Ramos (cell line): ENCODE measurements at regions not wholly inside any gene's neighbourhood (a gene's known extent, or its start where the extent isn't known, plus 50 kb on each side); places are given as distances from the start of the nearest gene placed in this dataset.
"Not testable (repeated sequence)": the region's sequence is repeated elsewhere in the genome, so short reads cannot be mapped to it uniquely, and the experiment has no call there.

Experiments
- in situ Hi-C: fragments of 300-500 bp; cut with MboI; formaldehyde crosslinking; loops from one replicate; pipeline ENCODE4 v1.14.3; 2022; ENCODE audit warnings: low sequenced_read_pairs; ENCODE audit not compliant: unreplicated experiment

- in situ Hi-C loops: no loop called here
These were observed 388.8 kb downstream of the ZFHX3 start for GRCh38 chr16:72658888-72659717.

GRCh38 chr16:72657791-72658190, 390.1 kb downstream of the ZFHX3 start:
- in situ Hi-C loops: no loop called here

GRCh38 chr16:72657164-72657563, 390.8 kb downstream of the ZFHX3 start:
- in situ Hi-C loops: no loop called here

GRCh38 chr16:72654535-72654934, 393.4 kb downstream of the ZFHX3 start:
- in situ Hi-C loops: no loop called here

- in situ Hi-C loops: no loop called here
These were observed 398.5 kb downstream of the ZFHX3 start for GRCh38 chr16:72649254-72649944.

- in situ Hi-C loops: no loop called here
These were observed 401.3 kb downstream of the ZFHX3 start for GRCh38 chr16:72646615-72647014.

GRCh38 chr16:72645538-72645937, 402.4 kb downstream of the ZFHX3 start:
- in situ Hi-C loops: no loop called here

- in situ Hi-C loops: no loop called here
These were observed 403.0 kb downstream of the ZFHX3 start for GRCh38 chr16:72644911-72645310.

- in situ Hi-C loops: no loop called here
These were observed 408.4 kb downstream of the ZFHX3 start for GRCh38 chr16:72639494-72639893.

- in situ Hi-C loops: no loop called here
These were observed 410.6 kb downstream of the ZFHX3 start for GRCh38 chr16:72637306-72637705.

- in situ Hi-C loops: no loop called here
These were observed 412.2 kb downstream of the ZFHX3 start for GRCh38 chr16:72635694-72636093.

GRCh38 chr16:72635104-72635503, 412.8 kb downstream of the ZFHX3 start:
- in situ Hi-C loops: no loop called here

GRCh38 chr16:72627182-72627896, 420.6 kb downstream of the ZFHX3 start:
- in situ Hi-C loops: not testable (repeated sequence)

- in situ Hi-C loops: no loop called here
These were observed 421.3 kb downstream of the ZFHX3 start for GRCh38 chr16:72626623-72627022.

- in situ Hi-C loops: no loop called here
These were observed 426.3 kb downstream of the ZFHX3 start for GRCh38 chr16:72621651-72622050.

GRCh38 chr16:72620853-72621252, 427.1 kb downstream of the ZFHX3 start:
- in situ Hi-C loops: no loop called here

- in situ Hi-C loops: no loop called here
These were observed 427.6 kb downstream of the ZFHX3 start for GRCh38 chr16:72620348-72620747.

- in situ Hi-C loops: no loop called here
These were observed 432.1 kb downstream of the ZFHX3 start for GRCh38 chr16:72615856-72616255.

GRCh38 chr16:72612718-72613117, 435.2 kb downstream of the ZFHX3 start:
- in situ Hi-C loops: no loop called here

- in situ Hi-C loops: no loop called here
These were observed 435.7 kb downstream of the ZFHX3 start for GRCh38 chr16:72612256-72612655.

GRCh38 chr16:72609933-72610332, 438.0 kb upstream of the PMFBP1 start:
- in situ Hi-C loops: no loop called here
